Activated T-helper 1 cell treated with anti-CD3 and anti-CD28 coated beads, Interleukin-2, amount 50 U/mL, for 16 hours (primary cell): ENCODE measurements at regions not wholly inside any gene's neighbourhood (a gene's known extent, or its start where the extent isn't known, plus 50 kb on each side); places are given as distances from the start of the nearest gene placed in this dataset.
"Not testable (repeated sequence)": the region's sequence is repeated elsewhere in the genome, so short reads cannot be mapped to it uniquely, and the experiment has no call there.

ENCODE experiments used
- DNase-seq, 2 donors: peaks; one replicate each; pipeline ENCODE4 v3.0.0-alpha.2; 2020; ENCODE audit warnings: low read depth in 1 of 2, low spot score in 1 of 2

GRCh38 chr1:213623064-213623581 lies 364.6 kb upstream of the PROX1 start:
- DNase-seq, result no peak

- no peak for DNase-seq
Measured at GRCh38 chr1:213623862-213624261, 363.9 kb upstream of the PROX1 start.

- DNase-seq, result not testable (repeated sequence)
Measured at GRCh38 chr1:213636778-213637177, 351.0 kb upstream of the PROX1 start.

GRCh38 chr1:213641312-213641711 lies 346.5 kb upstream of the PROX1 start:
- DNase-seq, result no peak

- DNase-seq, result no peak
Measured at GRCh38 chr1:213643360-213643759, 344.4 kb upstream of the PROX1 start.

- no peak for DNase-seq
Measured at GRCh38 chr1:213647864-213648650, 339.7 kb upstream of the PROX1 start.

GRCh38 chr1:213649373-213649772 lies 338.4 kb upstream of the PROX1 start:
- no peak for DNase-seq

- DNase-seq, result no peak
Measured at GRCh38 chr1:213650603-213651002, 337.2 kb upstream of the PROX1 start.

GRCh38 chr1:213651077-213651476 lies 336.7 kb upstream of the PROX1 start:
- DNase-seq, result no peak

GRCh38 chr1:213652109-213652508 lies 335.7 kb upstream of the PROX1 start:
- DNase-seq, result no peak

- no peak for DNase-seq
Measured at GRCh38 chr1:213656039-213656438, 331.7 kb upstream of the PROX1 start.

- DNase-seq, result no peak
Measured at GRCh38 chr1:213656503-213656902, 331.3 kb upstream of the PROX1 start.

- no peak for DNase-seq
Measured at GRCh38 chr1:213657013-213657412, 330.8 kb upstream of the PROX1 start.

GRCh38 chr1:213657879-213658278 lies 329.9 kb upstream of the PROX1 start:
- no peak for DNase-seq

GRCh38 chr1:213658457-213658856 lies 329.3 kb upstream of the PROX1 start:
- no peak for DNase-seq

GRCh38 chr1:213659580-213660547 lies 327.9 kb upstream of the PROX1 start:
- DNase-seq, result no peak

- no peak for DNase-seq
Measured at GRCh38 chr1:213661302-213661701, 326.5 kb upstream of the PROX1 start.

- DNase-seq, result no peak
Measured at GRCh38 chr1:213666113-213666512, 321.7 kb upstream of the PROX1 start.

GRCh38 chr1:213666922-213667321 lies 320.9 kb upstream of the PROX1 start:
- no peak for DNase-seq

GRCh38 chr1:213669512-213669911 lies 318.3 kb upstream of the PROX1 start:
- DNase-seq, result no peak

GRCh38 chr1:213669964-213670691 lies 317.6 kb upstream of the PROX1 start:
- no peak for DNase-seq
